CD14-positive monocyte (primary cell): ENCODE measurements at regions not wholly inside any gene's neighbourhood (a gene's known extent, or its start where the extent isn't known, plus 50 kb on each side); places are given as distances from the start of the nearest gene placed in this dataset.

Experiments
- DNase-seq, 3 donors: peaks; one replicate each; pipeline ENCODE4 v3.0.0-alpha.2; 2011 to 2022
- H2AFZ ChIP-seq: 2 replicates; pipeline ENCODE4 v1.6.0; 2012; ENCODE audit warnings: mild to moderate bottlenecking, low read depth, low read length, inconsistent platforms; ENCODE audit not compliant: insufficient read depth, poor library complexity, severe bottlenecking
- H3K27ac ChIP-seq, 2 donors: 1 replicate in 1 of 2; 2 replicates in 1 of 2; pipeline ENCODE4 v1.5.1; 2012 to 2013; ENCODE audit warnings: low read length in 2 of 2, control low read depth in 1 of 2, inconsistent platforms in 1 of 2, low read depth in 1 of 2, mild to moderate bottlenecking in 1 of 2
- H3K27me3 ChIP-seq, 2 donors: one replicate each; pipeline versions ENCODE4 v1.6.0 to v1.6.1; 2011 to 2013; ENCODE audit warnings: low read length in 2 of 2; ENCODE audit not compliant: control insufficient read depth in 2 of 2, insufficient read depth in 2 of 2
- H3K36me3 ChIP-seq, 2 donors: replicated peaks in 1 of 2; 1 replicate in 1 of 2; 2 replicates in 1 of 2; pipeline versions ENCODE4 v1.5.1 to v1.6.1; 2012 to 2013; ENCODE audit warnings: low read length in 2 of 2, control low read depth in 1 of 2, inconsistent platforms in 1 of 2, mild to moderate bottlenecking in 1 of 2; ENCODE audit not compliant: insufficient read depth in 2 of 2, control insufficient read depth in 1 of 2
- H3K4me1 ChIP-seq, 2 donors: 1 replicate in 1 of 2; 2 replicates in 1 of 2; pipeline versions ENCODE4 v1.5.1 to v1.6.1; 2012 to 2013; ENCODE audit warnings: low read length in 2 of 2, control low read depth in 1 of 2, inconsistent platforms in 1 of 2, mild to moderate bottlenecking in 1 of 2, moderate library complexity in 1 of 2; ENCODE audit not compliant: insufficient read depth in 2 of 2, control insufficient read depth in 1 of 2
- H3K4me2 ChIP-seq: replicated peaks from 2 replicates; pipeline ENCODE3; 2012; ENCODE audit warnings: low read length, moderate library complexity, mild to moderate bottlenecking; ENCODE audit not compliant: poor library complexity, severe bottlenecking; ENCODE audit errors: extremely low read depth
- H3K4me3 ChIP-seq, 3 experiments: fragments of 200-600 bp in 1 of 3; sonication (generic) in 1 of 3; replicated peaks in 1 of 3; 1 replicate in 2 of 3; 2 replicates in 1 of 3; pipeline ENCODE4 v1.5.1; 2011 to 2013; ENCODE audit warnings: low read length in 3 of 3, mild to moderate bottlenecking in 3 of 3, control low read depth in 2 of 3, low read depth in 2 of 3, inconsistent platforms in 1 of 3, moderate library complexity in 1 of 3
- H3K79me2 ChIP-seq: 2 replicates; pipeline ENCODE4 v1.6.0; 2012; ENCODE audit warnings: mild to moderate bottlenecking, control low read depth, inconsistent platforms, low read length, moderate library complexity; ENCODE audit not compliant: insufficient read depth
- H3K9ac ChIP-seq: 2 replicates; pipeline ENCODE4 v1.6.0; 2017; ENCODE audit warnings: low read length, mild to moderate bottlenecking; ENCODE audit not compliant: insufficient read depth, poor library complexity, severe bottlenecking
- H3K9me3 ChIP-seq, 2 donors: replicated peaks in 1 of 2; 1 replicate in 1 of 2; 2 replicates in 1 of 2; pipeline versions ENCODE4 v1.5.1 to v1.6.1; 2012 to 2013; ENCODE audit warnings: low read length in 2 of 2, control low read depth in 1 of 2; ENCODE audit not compliant: control insufficient read depth in 1 of 2, insufficient read depth in 1 of 2
- H4K20me1 ChIP-seq: 2 replicates; pipeline ENCODE4 v1.6.0; 2012; ENCODE audit warnings: mild to moderate bottlenecking, low read length, control low read depth, moderate library complexity; ENCODE audit not compliant: insufficient read depth
- H3K27ac Mint-ChIP-seq, 7 donors: one replicate each; pipeline ENCODE4 v1.8.0; 2020; ENCODE audit warnings: mild to moderate bottlenecking in 7 of 7, mixed read lengths in 7 of 7, moderate library complexity in 6 of 7, inconsistent platforms in 2 of 7
- H3K27me3 Mint-ChIP-seq, 3 donors: one replicate each; pipeline ENCODE4 v1.8.0; 2021 to 2022; ENCODE audit warnings: low read depth in 3 of 3, mild to moderate bottlenecking in 3 of 3, mixed read lengths in 3 of 3, moderate library complexity in 3 of 3, inconsistent platforms in 1 of 3
- H3K36me3 Mint-ChIP-seq, 2 donors: one replicate each; pipeline ENCODE4 v1.8.0; 2020; ENCODE audit warnings: mixed read lengths in 2 of 2, inconsistent platforms in 1 of 2, mild to moderate bottlenecking in 1 of 2
- H3K4me1 Mint-ChIP-seq: one replicate; pipeline ENCODE4 v1.8.0; 2020; ENCODE audit warnings: mild to moderate bottlenecking, mixed read lengths
- H3K4me3 Mint-ChIP-seq, 2 donors: one replicate each; pipeline ENCODE4 v1.8.0; 2020; ENCODE audit warnings: mild to moderate bottlenecking in 2 of 2, mixed read lengths in 2 of 2, moderate library complexity in 1 of 2
- H3K9me3 Mint-ChIP-seq, 7 donors: one replicate each; pipeline ENCODE4 v1.8.0; 2020 to 2022; ENCODE audit warnings: mixed read lengths in 7 of 7, mild to moderate bottlenecking in 6 of 7, moderate library complexity in 6 of 7, inconsistent platforms in 2 of 7
- WGBS: methylation state at CpG from one replicate; pipeline ENCODE4 v1.1.5; 2013; ENCODE audit warnings: missing lambda C conversion rate; ENCODE audit not compliant: insufficient coverage; 5-methylcytosine and 5-hydroxymethylcytosine counted together
- intact Hi-C, 2 donors: fragments of 100-400 bp; cut with micrococcal nuclease; formaldehyde crosslinking; loops; one replicate each; pipeline versions ENCODE4 v1.15.0 to v1.15.1; 2023
- TF ChIP-seq, protein P1 (sequence below): fragments of 200-600 bp; IDR thresholded peaks from one replicate; pipeline ENCODE4 v1.8.0; 2022; ENCODE audit warnings: antibody characterized with exemption, mild to moderate bottlenecking

GRCh38 chr17:71267668-71268067 is 853.2 kb upstream of the SOX9 start:
- Histone ChIP-seq H3K4me2 (no peak overlapping the region), H3K79me2 (no peaks in the 10 kb centered on the region), H3K27me3 (no peaks in the 10 kb centered on the region), H3K9me3 (peaks cover 8 to 13% of the 10 kb centered on the region in 2 donors), H3K9ac (no peak overlapping the region), H4K20me1 (no peaks in the 10 kb centered on the region), H2AFZ (no peak overlapping the region), H3K4me1 (no peaks in the 10 kb centered on the region), H3K4me3 (no peak overlapping the region), H3K36me3 (no peaks in the 10 kb centered on the region), H3K27ac (no peak overlapping the region)
- no peaks in the 10 kb centered on the region for H3K4me1 Mint-ChIP-seq
- DNase-seq, result no peak
- H3K9me3 Mint-ChIP-seq, result peaks cover 5 to 20% (median 12%) of the 10 kb centered on the region in 7 donors
- no peaks in the 10 kb centered on the region for H3K36me3 Mint-ChIP-seq
- TF ChIP-seq, protein P1, sequence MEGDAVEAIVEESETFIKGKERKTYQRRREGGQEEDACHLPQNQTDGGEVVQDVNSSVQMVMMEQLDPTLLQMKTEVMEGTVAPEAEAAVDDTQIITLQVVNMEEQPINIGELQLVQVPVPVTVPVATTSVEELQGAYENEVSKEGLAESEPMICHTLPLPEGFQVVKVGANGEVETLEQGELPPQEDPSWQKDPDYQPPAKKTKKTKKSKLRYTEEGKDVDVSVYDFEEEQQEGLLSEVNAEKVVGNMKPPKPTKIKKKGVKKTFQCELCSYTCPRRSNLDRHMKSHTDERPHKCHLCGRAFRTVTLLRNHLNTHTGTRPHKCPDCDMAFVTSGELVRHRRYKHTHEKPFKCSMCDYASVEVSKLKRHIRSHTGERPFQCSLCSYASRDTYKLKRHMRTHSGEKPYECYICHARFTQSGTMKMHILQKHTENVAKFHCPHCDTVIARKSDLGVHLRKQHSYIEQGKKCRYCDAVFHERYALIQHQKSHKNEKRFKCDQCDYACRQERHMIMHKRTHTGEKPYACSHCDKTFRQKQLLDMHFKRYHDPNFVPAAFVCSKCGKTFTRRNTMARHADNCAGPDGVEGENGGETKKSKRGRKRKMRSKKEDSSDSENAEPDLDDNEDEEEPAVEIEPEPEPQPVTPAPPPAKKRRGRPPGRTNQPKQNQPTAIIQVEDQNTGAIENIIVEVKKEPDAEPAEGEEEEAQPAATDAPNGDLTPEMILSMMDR, result no peak
- WGBS, result no CpG with 5 or more reads among the region's 1 CpG
- intact Hi-C loops, result no loop called here
- H3K27me3 Mint-ChIP-seq, result no peaks in the 10 kb centered on the region
- H3K4me3 Mint-ChIP-seq, result no peak overlapping the region
- no peak overlapping the region for H3K27ac Mint-ChIP-seq

DNA sequence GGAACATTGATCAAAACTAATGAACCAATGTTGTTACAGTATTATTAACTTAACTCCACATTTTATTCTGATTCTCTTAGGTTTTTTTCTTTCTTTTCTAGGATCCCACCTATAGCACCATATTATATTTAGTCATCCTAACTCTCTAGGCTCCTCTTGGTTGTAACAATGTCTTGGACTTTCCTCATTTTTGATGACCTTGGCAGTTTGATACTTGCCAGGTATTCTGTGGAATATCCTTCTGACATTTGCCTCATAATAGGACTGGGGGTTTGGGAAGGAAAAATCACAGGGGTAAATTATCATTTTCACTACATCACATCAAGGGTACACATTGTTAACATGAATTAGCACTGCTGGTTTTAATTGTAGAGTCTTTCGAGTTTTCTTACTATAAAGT is 851.6 kb upstream of the SOX9 start:
- H3K9me3 Mint-ChIP-seq, result peaks cover 7 to 20% (median 12%) of the 10 kb centered on the region in 7 donors
- H3K36me3 Mint-ChIP-seq, result no peaks in the 10 kb centered on the region
- no peak for DNase-seq
- TF ChIP-seq, protein P1, result no peak
- H3K79me2 ChIP-seq, result no peaks in the 10 kb centered on the region
- H3K4me2 ChIP-seq, result no peak overlapping the region
- H3K27ac ChIP-seq, result no peak overlapping the region
- no peak overlapping the region for H2AFZ ChIP-seq
- H3K27me3 ChIP-seq, result no peaks in the 10 kb centered on the region
- no peak overlapping the region for H3K4me3 Mint-ChIP-seq
- H3K36me3 ChIP-seq, result no peaks in the 10 kb centered on the region
- no peak overlapping the region for H3K27ac Mint-ChIP-seq
- H4K20me1 ChIP-seq, result no peaks in the 10 kb centered on the region
- intact Hi-C loops, result no loop called here
- H3K27me3 Mint-ChIP-seq, result no peaks in the 10 kb centered on the region
- no peak overlapping the region for H3K9ac ChIP-seq
- no peak overlapping the region for H3K4me3 ChIP-seq
- WGBS, result no CpG with 5 or more reads among the region's 1 CpG
- no peaks in the 10 kb centered on the region for H3K4me1 Mint-ChIP-seq
- no peaks in the 10 kb centered on the region for H3K4me1 ChIP-seq
- peaks cover 5 to 13% of the 10 kb centered on the region in 2 donors for H3K9me3 ChIP-seq
